Heart left ventricle (tissue), 16 donors: ENCODE measurements at regions not wholly inside any gene's neighbourhood (a gene's known extent, or its start where the extent isn't known, plus 50 kb on each side); places are given as distances from the start of the nearest gene placed in this dataset.

Experiments used
- ATAC-seq, 4 donors: fragments of 200-7000 bp; cut with Tn5 transposase; one replicate each; pipeline ENCODE4 v1.9.1; 2020 to 2022; ENCODE audit warnings: moderate library complexity in 4 of 4, mild to moderate bottlenecking in 3 of 4, moderate number of reproducible peaks in 1 of 4
- DNase-seq, 5 donors: peaks; one replicate each; pipeline ENCODE4 v3.0.0-alpha.2; 2020
- H3K27ac ChIP-seq, 12 donors: fragments of 200-600 bp; sonication (generic) in 4 of 12; one replicate each; pipeline versions ENCODE4 v1.5.0 to v1.8.0; 2016 to 2022; ENCODE audit warnings: mild to moderate bottlenecking in 2 of 12
- H3K27me3 ChIP-seq, 9 donors: fragments of 200-600 bp; sonication (generic) in 2 of 9; one replicate each; pipeline versions ENCODE4 v1.5.1 to v1.8.0; 2016 to 2022; ENCODE audit warnings: mild to moderate bottlenecking in 3 of 9
- H3K36me3 ChIP-seq, 9 donors: fragments of 200-600 bp; sonication (generic) in 2 of 9; one replicate each; pipeline versions ENCODE4 v1.5.0 to v1.8.0; 2018 to 2022; ENCODE audit warnings: mild to moderate bottlenecking in 2 of 9
- H3K4me1 ChIP-seq, 12 donors: fragments of 200-600 bp; sonication (generic) in 4 of 12; one replicate each; pipeline versions ENCODE4 v1.5.0 to v1.8.0; 2016 to 2022; ENCODE audit warnings: mild to moderate bottlenecking in 3 of 12
- H3K4me3 ChIP-seq, 12 donors: fragments of 200-600 bp; sonication (generic) in 4 of 12; one replicate each; pipeline versions ENCODE4 v1.5.0 to v1.8.0; 2017 to 2022; ENCODE audit warnings: mild to moderate bottlenecking in 9 of 12, moderate library complexity in 4 of 12
- H3K9me3 ChIP-seq, 12 donors: fragments of 200-600 bp; sonication (generic) in 4 of 12; one replicate each; pipeline versions ENCODE4 v1.5.0 to v1.8.0; 2016 to 2022; ENCODE audit warnings: mild to moderate bottlenecking in 1 of 12
- CTCF ChIP-seq, 12 donors: fragments of 200-600 bp; sonication (generic) in 4 of 12; IDR thresholded peaks; one replicate each; pipeline versions ENCODE4 v1.5.0 to v1.8.0; 2018 to 2022; ENCODE audit warnings: antibody characterized with exemption in 12 of 12, mild to moderate bottlenecking in 5 of 12
- POLR2A ChIP-seq, 2 donors: fragments of 450-650 bp; IDR thresholded peaks; one replicate each; pipeline ENCODE4 v1.6.1; 2017; ENCODE audit warnings: antibody characterized with exemption in 2 of 2, mild to moderate bottlenecking in 2 of 2, moderate library complexity in 2 of 2
- WGBS, 4 donors: extraction: QIAGEN DNeasy Blood & Tissue Kit in 2 of 4; methylation state at CpG; one replicate each; pipeline versions ENCODE4 v1.1.5 to v1.1.7; 2013 to 2018; 5-methylcytosine and 5-hydroxymethylcytosine counted together
- intact Hi-C, 10 donors: fragments of 100-400 bp; cut with DNase I; formaldehyde crosslinking; loops; one replicate each; pipeline versions ENCODE4 v1.11.1 to v1.14.2; 2022
- donor health status: ischemic (EF 13 %, LVEDD 7.1; RV severe dilation, severe dysfunction).
- donor health status: healthy with polysubstance abuse.
- donor health status: DM: no; HTN: yes; CAD: no.
- donor health status: DM: no; HTN: no; CAD: no.
- donor health status: ischemic (EF 25% LVEDD 6.9; RV normal size, moderate dysfunction).
- donor health status: ischemic (EF 25% LVEDD 5.7; RV mildly dilated, moderate dysfunction).
- donor health status: healthy.
- donor health status: DM: yes; HTN: yes; CAD: no.
- donor health status: ischemic (EF 35%, LVEDD 5.7; RV mildly dilated, moderate dysfunction).
- donor health status: nonischemic (EF 11% LVEDD 7.7; RV severe dilation, severe dysfunction).
- donor health status: DM: yes; HTN: yes; CAD: no.
- donor health status: PGD.
- donor health status: ischemic (EF 29% LVEDD 5.4; RV normal size, mild dysfunction).
- donor health status: nonischemic (EF 23%, LVEDD 6.1; RV moderate dilation, normal function).

DNA sequence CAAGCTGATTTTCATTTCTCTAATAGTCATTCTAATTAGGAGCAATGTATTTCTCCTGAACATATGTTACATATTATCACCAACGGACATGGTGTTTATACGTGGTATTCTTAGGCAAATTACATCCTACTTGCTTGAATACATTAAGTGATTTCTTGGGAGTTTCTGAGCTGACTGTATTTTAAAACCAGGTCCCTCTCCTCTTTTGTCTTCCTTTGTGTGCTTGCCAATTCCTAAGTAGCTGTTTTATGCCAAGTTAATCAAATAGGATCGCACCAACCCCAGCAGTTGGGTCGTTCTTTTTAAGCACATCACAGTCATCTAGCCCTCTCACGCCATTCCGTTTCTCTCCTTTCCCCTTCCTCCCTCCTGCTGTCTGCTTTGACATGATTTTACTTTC, 75.4 kb upstream of the MAP2 start:
- no peaks in the 10 kb centered on the region for H3K9me3 ChIP-seq
- TF ChIP-seq CTCF (IDR thresholded peaks at IDR 0.05) (no peak), POLR2A (IDR thresholded peaks at IDR 0.05) (no peak)
- intact Hi-C loops, result no loop called here
- ATAC-seq (no peak), DNase-seq (no peak)
- no peaks in the 10 kb centered on the region for H3K27me3 ChIP-seq
- no peaks in the 10 kb centered on the region for H3K36me3 ChIP-seq
- WGBS, 4 donors, result 44 to 67% (median 53%) methylated on average over 6 of the region's 6 CpGs
- no peak overlapping the region for H3K27ac ChIP-seq
- no peaks in the 10 kb centered on the region for H3K4me1 ChIP-seq
- H3K4me3 ChIP-seq, result no peak overlapping the region

DNA sequence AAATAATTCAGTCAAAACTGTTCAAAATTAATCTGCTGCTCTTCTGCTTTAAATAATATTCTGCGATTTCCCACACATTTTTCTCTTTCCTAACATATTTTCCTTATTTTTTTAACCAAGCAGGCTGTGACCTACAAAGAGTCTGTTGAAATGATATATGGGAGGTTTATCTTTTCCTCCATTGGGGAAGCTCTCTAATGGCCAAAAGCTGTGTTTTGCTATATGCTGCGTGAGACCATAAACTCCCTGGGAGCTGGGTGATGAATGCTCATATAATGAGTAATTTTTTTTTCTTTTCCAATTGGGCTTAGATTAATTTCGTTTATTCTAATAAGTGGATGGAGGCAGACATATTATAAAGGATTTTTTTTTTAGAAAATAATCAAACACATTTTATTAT, 72.2 kb upstream of the MAP2 start:
- H3K27ac ChIP-seq, result no peak overlapping the region
- H3K27me3 ChIP-seq, result no peaks in the 10 kb centered on the region
- intact Hi-C loops, result no loop called here
- no peak for ATAC-seq
- H3K4me3 ChIP-seq, result no peak overlapping the region
- no peaks in the 10 kb centered on the region for H3K4me1 ChIP-seq
- no peaks in the 10 kb centered on the region for H3K36me3 ChIP-seq
- TF ChIP-seq CTCF (IDR thresholded peaks at IDR 0.05) (no peak), POLR2A (IDR thresholded peaks at IDR 0.05) (no peak)
- H3K9me3 ChIP-seq, result no peaks in the 10 kb centered on the region
- WGBS, 4 donors, result 46 to 68% (median 52%) methylated on average over 3 of the region's 3 CpGs
- DNase-seq, result no peak

DNA sequence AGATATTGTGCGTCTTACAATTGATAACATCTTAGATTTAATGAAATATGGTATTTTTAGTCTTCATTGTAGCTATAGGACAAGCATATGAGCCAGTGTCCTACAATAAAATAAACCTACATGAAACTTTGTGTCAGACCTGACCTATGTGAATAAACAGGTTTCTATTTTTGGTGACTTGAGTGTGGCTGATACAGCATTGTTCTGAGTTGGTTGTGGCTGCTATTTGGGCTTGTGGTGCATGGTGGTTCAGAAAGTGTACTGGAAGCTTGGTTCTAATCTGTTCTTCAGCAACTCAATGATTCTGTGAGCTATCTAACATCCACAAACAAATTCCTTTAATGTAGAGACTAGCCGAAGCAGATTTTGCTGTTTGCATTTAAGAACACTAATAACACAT, 64.9 kb upstream of the MAP2 start:
- no peak overlapping the region for H3K4me3 ChIP-seq
- TF ChIP-seq CTCF (IDR thresholded peaks at IDR 0.05), result no peak
- TF ChIP-seq POLR2A (IDR thresholded peaks at IDR 0.05), result no peak
- ATAC-seq (peak; percentile 72 to 85 (median 81)), DNase-seq (no peak)
- H3K27me3 ChIP-seq, result peaks cover 0 to 2% (median 0%) of the 10 kb centered on the region in 9 donors
- no peaks in the 10 kb centered on the region for H3K9me3 ChIP-seq
- peaks cover 0 to 3% (median 0%) of the 10 kb centered on the region in 12 donors for H3K4me1 ChIP-seq
- H3K36me3 ChIP-seq, result no peaks in the 10 kb centered on the region
- intact Hi-C loops, result no loop called here
- WGBS, 4 donors, result 55 to 67% (median 59%) methylated on average over 2 of the region's 2 CpGs
- H3K27ac ChIP-seq, result no peak overlapping the region

GRCh38 chr2:209367075-209367747, 56.6 kb upstream of the MAP2 start:
- DNase-seq, result no peak
- ATAC-seq, result no peak
- H3K9me3 ChIP-seq, result peaks cover 0 to 10% (median 0%) of the 10 kb centered on the region in 12 donors
- no peak overlapping the region for H3K4me3 ChIP-seq
- TF ChIP-seq POLR2A (IDR thresholded peaks at IDR 0.05) (no peak), CTCF (IDR thresholded peaks at IDR 0.05) (no peak)
- no peaks in the 10 kb centered on the region for H3K27me3 ChIP-seq
- WGBS, 4 donors, result 88 to 96% (median 95%) methylated on average over 1 of the region's 1 CpG
- H3K27ac ChIP-seq, result no peak overlapping the region
- H3K36me3 ChIP-seq, result no peaks in the 10 kb centered on the region
- peaks cover 0 to 10% (median 0%) of the 10 kb centered on the region in 12 donors for H3K4me1 ChIP-seq
- intact Hi-C loops, result no loop called here
